H9 (cell line): ENCODE measurements at regions not wholly inside any gene's neighbourhood (a gene's known extent, or its start where the extent isn't known, plus 50 kb on each side); places are given as distances from the start of the nearest gene placed in this dataset.

Source experiments
- DNase-seq: peaks from one replicate; pipeline ENCODE4 v3.0.0-alpha.2; 2017
- H2AFZ ChIP-seq: one replicate; pipeline ENCODE4 v1.6.1; 2013; ENCODE audit warnings: mild to moderate bottlenecking, low read length, control low read depth, moderate library complexity
- H2AK5ac ChIP-seq: 2 replicates; pipeline ENCODE4 v1.6.1; 2013; ENCODE audit warnings: low read length, control low read depth, mixed read lengths; ENCODE audit not compliant: insufficient read length
- H2BK120ac ChIP-seq: one replicate; pipeline ENCODE4 v1.6.1; 2013; ENCODE audit warnings: low read depth, mild to moderate bottlenecking, low read length, control low read depth, inconsistent platforms; ENCODE audit not compliant: poor library complexity, severe bottlenecking
- H2BK12ac ChIP-seq: 2 replicates; pipeline ENCODE4 v1.6.1; 2013; ENCODE audit warnings: low read length, control low read depth, mixed read lengths, low read depth; ENCODE audit not compliant: insufficient read length
- H2BK15ac ChIP-seq: 2 replicates; pipeline ENCODE4 v1.6.1; 2013; ENCODE audit warnings: low read depth, low read length, control low read depth
- H2BK20ac ChIP-seq: one replicate; pipeline ENCODE4 v1.6.1; 2013; ENCODE audit warnings: low read depth, mild to moderate bottlenecking, low read length, control low read depth, inconsistent platforms; ENCODE audit not compliant: poor library complexity, severe bottlenecking
- H2BK5ac ChIP-seq: 2 replicates; pipeline ENCODE4 v1.6.1; 2013; ENCODE audit warnings: low read length, control low read depth, mixed read lengths; ENCODE audit not compliant: insufficient read length
- H3K14ac ChIP-seq: 2 replicates; pipeline ENCODE4 v1.6.1; 2013; ENCODE audit warnings: low read length, control low read depth; ENCODE audit not compliant: insufficient read depth
- H3K18ac ChIP-seq: 2 replicates; pipeline ENCODE4 v1.6.1; 2013; ENCODE audit warnings: low read depth, mild to moderate bottlenecking, mixed read lengths, low read length, control low read depth; ENCODE audit not compliant: insufficient read length
- H3K23ac ChIP-seq: 2 replicates; pipeline ENCODE4 v1.6.1; 2013; ENCODE audit warnings: low read length, control low read depth, mixed read lengths, low read depth; ENCODE audit not compliant: insufficient read length
- H3K23me2 ChIP-seq: 2 replicates; pipeline ENCODE4 v1.6.1; 2013; ENCODE audit warnings: low read depth, mild to moderate bottlenecking, mixed read lengths, low read length, control low read depth; ENCODE audit not compliant: insufficient read length, poor library complexity, severe bottlenecking
- H3K27ac ChIP-seq: 2 replicates; pipeline ENCODE4 v1.5.1; 2013; ENCODE audit warnings: low read length, control low read depth, mixed read lengths, low read depth; ENCODE audit not compliant: insufficient read length
- H3K27me3 ChIP-seq: 2 replicates; pipeline ENCODE4 v1.6.1; 2013; ENCODE audit warnings: low read length, control low read depth, inconsistent platforms; ENCODE audit not compliant: insufficient read depth
- H3K4ac ChIP-seq: 2 replicates; pipeline ENCODE4 v1.6.1; 2013; ENCODE audit warnings: low read depth, mild to moderate bottlenecking, control low read depth, inconsistent platforms, low read length, moderate library complexity
- H3K4me1 ChIP-seq: 2 replicates; pipeline ENCODE4 v1.6.1; 2013; ENCODE audit warnings: low read length, control low read depth, inconsistent platforms; ENCODE audit not compliant: insufficient read depth
- H3K4me2 ChIP-seq: 2 replicates; pipeline ENCODE4 v1.6.1; 2013; ENCODE audit warnings: low read length, control low read depth, mixed read lengths; ENCODE audit not compliant: insufficient read length, insufficient read depth
- H3K56ac ChIP-seq: 2 replicates; pipeline ENCODE4 v1.6.1; 2013; ENCODE audit warnings: low read depth, mild to moderate bottlenecking, mixed read lengths, low read length, control low read depth; ENCODE audit not compliant: insufficient read length
- H3K79me1 ChIP-seq: 2 replicates; pipeline ENCODE4 v1.6.1; 2013; ENCODE audit warnings: low read depth, mild to moderate bottlenecking, moderate library complexity, low read length, control low read depth, inconsistent platforms; ENCODE audit not compliant: insufficient read depth, poor library complexity, severe bottlenecking
- H3K79me2 ChIP-seq: 2 replicates; pipeline ENCODE4 v1.6.1; 2013; ENCODE audit warnings: low read length, control low read depth, inconsistent platforms; ENCODE audit not compliant: insufficient read depth
- H3K9ac ChIP-seq: 2 replicates; pipeline ENCODE4 v1.6.1; 2013; ENCODE audit warnings: low read length, control low read depth, mixed read lengths; ENCODE audit not compliant: insufficient read length; ENCODE audit errors: extremely low read depth
- H3K9me3 ChIP-seq: one replicate; pipeline ENCODE4 v1.6.1; 2013; ENCODE audit warnings: low read depth, low read length, inconsistent platforms; ENCODE audit not compliant: control insufficient read depth
- H3T11ph ChIP-seq: one replicate; pipeline ENCODE4 v1.6.1; 2013; ENCODE audit warnings: mild to moderate bottlenecking, low read length, control low read depth, inconsistent platforms
- H4K20me1 ChIP-seq: one replicate; pipeline ENCODE4 v1.6.1; 2013; ENCODE audit not compliant: control insufficient read depth, insufficient read length, insufficient read depth
- H4K5ac ChIP-seq: 2 replicates; pipeline ENCODE4 v1.6.1; 2013; ENCODE audit warnings: low read depth, mild to moderate bottlenecking, mixed read lengths, low read length, control low read depth; ENCODE audit not compliant: insufficient read length
- H4K8ac ChIP-seq: replicated peaks from 2 replicates; pipeline ENCODE4 v1.6.1; 2013; ENCODE audit warnings: low read length, control low read depth, mixed read lengths, low read depth; ENCODE audit not compliant: insufficient read length
- H4K91ac ChIP-seq: 2 replicates; pipeline ENCODE4 v1.6.1; 2013; ENCODE audit warnings: low read depth, mild to moderate bottlenecking, moderate library complexity, mixed read lengths, low read length, control low read depth; ENCODE audit not compliant: insufficient read length
- H3K27ac Mint-ChIP-seq, 3 experiments: 2 replicates in 2 of 3; 3 replicates in 1 of 3; pipeline ENCODE4 v1.8.0; 2020 to 2021; ENCODE audit warnings: mixed read lengths in 3 of 3, mild to moderate bottlenecking in 1 of 3, moderate library complexity in 1 of 3
- H3K27me3 Mint-ChIP-seq: 2 replicates; pipeline ENCODE4 v1.8.0; 2021; ENCODE audit warnings: low read depth, mild to moderate bottlenecking, moderate library complexity, mixed read lengths
- H3K36me3 Mint-ChIP-seq, 3 experiments: 2 replicates in 2 of 3; 3 replicates in 1 of 3; pipeline ENCODE4 v1.8.0; 2020 to 2021; ENCODE audit warnings: low read depth in 3 of 3, mixed read lengths in 3 of 3; ENCODE audit not compliant: insufficient read depth in 1 of 3
- H3K4me1 Mint-ChIP-seq, 2 experiments: 2 replicates each; pipeline ENCODE4 v1.8.0; 2020; ENCODE audit warnings: mixed read lengths in 2 of 2
- H3K4me3 Mint-ChIP-seq, 2 experiments: 2 replicates in 1 of 2; 3 replicates in 1 of 2; pipeline ENCODE4 v1.8.0; 2020 to 2021; ENCODE audit warnings: mild to moderate bottlenecking in 2 of 2, mixed read lengths in 2 of 2, moderate library complexity in 1 of 2
- H3K9me3 Mint-ChIP-seq, 2 experiments: 2 replicates in 1 of 2; 3 replicates in 1 of 2; pipeline ENCODE4 v1.8.0; 2020; ENCODE audit warnings: mild to moderate bottlenecking in 2 of 2, mixed read lengths in 2 of 2, moderate library complexity in 1 of 2
- CTCF ChIP-seq: fragments of 200-600 bp; sonication (generic); conservative IDR thresholded peaks from 3 replicates; pipeline ENCODE4 v1.8.0; 2021; ENCODE audit warnings: antibody characterized with exemption, mild to moderate bottlenecking
- whole genome bisulfite sequencing: extraction: QIAGEN DNeasy Blood & Tissue Kit; methylation state at CpG from one replicate; pipeline ENCODE4 v1.1.7; 2013; ENCODE audit warnings: missing lambda C conversion rate, low lambda C conversion rate, mixed read lengths; ENCODE audit not compliant: insufficient read length; ENCODE audit errors: extremely low coverage; 5-methylcytosine and 5-hydroxymethylcytosine counted together

GRCh38 chr12:20300457-20300856 is 67.9 kb upstream of the PDE3A start:
- H2AFZ ChIP-seq, result no peak overlapping the region
- H3K79me1 ChIP-seq, result no peaks in the 10 kb centered on the region
- no peak overlapping the region for H4K91ac ChIP-seq
- no peak overlapping the region for H2BK20ac ChIP-seq
- no peak overlapping the region for H2BK120ac ChIP-seq
- Mint-ChIP-seq H3K27me3 (no peaks in the 10 kb centered on the region), H3K4me1 (no peaks in the 10 kb centered on the region), H3K4me3 (no peak overlapping the region), H3K27ac (no peak overlapping the region), H3K9me3 (peaks cover 12 to 21% of the 10 kb centered on the region in 2 experiments), H3K36me3 (peaks cover 4 to 17% (median 10%) of the 10 kb centered on the region in 3 experiments; a peak in 5 of 7 replicates)
- WGBS, result no CpG with 5 or more reads among the region's 7 CpGs
- no peaks in the 10 kb centered on the region for H3K4me1 ChIP-seq
- no peak for TF ChIP-seq CTCF
- no peak overlapping the region for H3K27ac ChIP-seq
- DNase-seq, result no peak
- no peak overlapping the region for H3K9ac ChIP-seq
- no peak overlapping the region for H4K5ac ChIP-seq
- H3T11ph ChIP-seq, result no peak overlapping the region
- no peak overlapping the region for H3K56ac ChIP-seq
- H4K20me1 ChIP-seq, result no peaks in the 10 kb centered on the region
- H2BK5ac ChIP-seq, result no peak overlapping the region
- H3K23ac ChIP-seq, result no peak overlapping the region
- H3K27me3 ChIP-seq, result no peaks in the 10 kb centered on the region
- H2AK5ac ChIP-seq, result no peak overlapping the region
- no peak overlapping the region for H4K8ac ChIP-seq
- no peak overlapping the region for H2BK12ac ChIP-seq
- no peak overlapping the region for H3K14ac ChIP-seq
- H2BK15ac ChIP-seq, result no peak overlapping the region
- H3K79me2 ChIP-seq, result no peaks in the 10 kb centered on the region
- H3K4ac ChIP-seq, result no peak overlapping the region
- H3K9me3 ChIP-seq, result no peaks in the 10 kb centered on the region
- no peak overlapping the region for H3K18ac ChIP-seq
- H3K4me2 ChIP-seq, result no peak overlapping the region
- H3K23me2 ChIP-seq, result no peaks in the 10 kb centered on the region
